Type B pancreatic cell (in vitro differentiated cells): ENCODE measurements at regions not wholly inside any gene's neighbourhood (a gene's known extent, or its start where the extent isn't known, plus 50 kb on each side); places are given as distances from the start of the nearest gene placed in this dataset.
"Not testable (repeated sequence)": the region's sequence is repeated elsewhere in the genome, so short reads cannot be mapped to it uniquely, and the experiment has no call there.

ENCODE experiments used
- DNase-seq: peaks from one replicate; pipeline ENCODE4 v3.0.0; 2021; ENCODE audit warnings: mixed read lengths; ENCODE audit not compliant: unreplicated experiment; ENCODE audit errors: extremely low spot score
- H3K27ac Mint-ChIP-seq: 2 replicates; pipeline ENCODE4 v1.8.0; 2021; ENCODE audit warnings: mild to moderate bottlenecking, mixed read lengths
- H3K27me3 Mint-ChIP-seq: 2 replicates; pipeline ENCODE4 v1.8.0; 2021; ENCODE audit warnings: mixed read lengths
- H3K36me3 Mint-ChIP-seq: 2 replicates; pipeline ENCODE4 v1.8.0; 2021; ENCODE audit warnings: mixed read lengths
- H3K4me1 Mint-ChIP-seq: one replicate; pipeline ENCODE4 v1.8.0; 2021; ENCODE audit warnings: mixed read lengths; ENCODE audit not compliant: unreplicated experiment
- H3K4me3 Mint-ChIP-seq: 2 replicates; pipeline ENCODE4 v1.8.0; 2021; ENCODE audit warnings: mild to moderate bottlenecking, mixed read lengths
- H3K9me3 Mint-ChIP-seq: 2 replicates; pipeline ENCODE4 v1.8.0; 2021; ENCODE audit warnings: mixed read lengths
- CTCF ChIP-seq: fragments of 200-600 bp; sonication (generic); conservative IDR thresholded peaks from 2 replicates; pipeline ENCODE4 v1.5.0; 2021; ENCODE audit warnings: antibody characterized with exemption, mild to moderate bottlenecking

- H3K4me3 Mint-ChIP-seq: no peak overlapping the region
- peaks cover 5% of the 10 kb centered on the region for H3K9me3 Mint-ChIP-seq
- DNase-seq: no peak
- no peaks in the 10 kb centered on the region for H3K36me3 Mint-ChIP-seq
- H3K4me1 Mint-ChIP-seq: peaks cover 47% of the 10 kb centered on the region
- H3K27ac Mint-ChIP-seq: no peak overlapping the region
- H3K27me3 Mint-ChIP-seq: peaks cover 12% of the 10 kb centered on the region
- TF ChIP-seq CTCF: no peak
Measured at GRCh38 chr16:65700596-65700995, 578.7 kb upstream of the CDH11 start.

- H3K9me3 Mint-ChIP-seq: peaks cover 5% of the 10 kb centered on the region
- no peak for DNase-seq
- peaks cover 6% of the 10 kb centered on the region for H3K27me3 Mint-ChIP-seq
- peaks cover 39% of the 10 kb centered on the region for H3K4me1 Mint-ChIP-seq
- no peaks in the 10 kb centered on the region for H3K36me3 Mint-ChIP-seq
- H3K4me3 Mint-ChIP-seq: peak overlapping the region; percentile 56
- H3K27ac Mint-ChIP-seq: peak overlapping the region; percentile 73
- TF ChIP-seq CTCF: no peak
Measured at GRCh38 chr16:65698791-65699321, 577.0 kb upstream of the CDH11 start.

- Mint-ChIP-seq H3K4me1 (peaks cover 33% of the 10 kb centered on the region), H3K9me3 (peaks cover 5% of the 10 kb centered on the region), H3K4me3 (no peak overlapping the region), H3K36me3 (no peaks in the 10 kb centered on the region), H3K27me3 (peaks cover 3% of the 10 kb centered on the region), H3K27ac (no peak overlapping the region)
- no peak for DNase-seq
- no peak for TF ChIP-seq CTCF
Measured at GRCh38 chr16:65697521-65697920, 575.7 kb upstream of the CDH11 start.

- no peak for DNase-seq
- peaks cover 5% of the 10 kb centered on the region for H3K9me3 Mint-ChIP-seq
- no peaks in the 10 kb centered on the region for H3K36me3 Mint-ChIP-seq
- peaks cover 3% of the 10 kb centered on the region for H3K27me3 Mint-ChIP-seq
- no peak overlapping the region for H3K4me3 Mint-ChIP-seq
- no peak for TF ChIP-seq CTCF
- no peak overlapping the region for H3K27ac Mint-ChIP-seq
- peaks cover 33% of the 10 kb centered on the region for H3K4me1 Mint-ChIP-seq
Measured at GRCh38 chr16:65697065-65697464, 575.2 kb upstream of the CDH11 start.

GRCh38 chr16:65691846-65692245 lies 570.0 kb upstream of the CDH11 start:
- not testable (repeated sequence) for DNase-seq, H3K27ac Mint-ChIP-seq, H3K4me1 Mint-ChIP-seq, H3K9me3 Mint-ChIP-seq, H3K27me3 Mint-ChIP-seq, H3K36me3 Mint-ChIP-seq, H3K4me3 Mint-ChIP-seq

- Mint-ChIP-seq H3K27ac (no peak overlapping the region), H3K9me3 (peaks cover 11% of the 10 kb centered on the region), H3K4me3 (no peak overlapping the region), H3K27me3 (no peaks in the 10 kb centered on the region), H3K36me3 (no peaks in the 10 kb centered on the region), H3K4me1 (no peaks in the 10 kb centered on the region)
- no peak for TF ChIP-seq CTCF
- DNase-seq: no peak
Measured at GRCh38 chr16:65689726-65690125, 567.9 kb upstream of the CDH11 start.
